ENCODE measurements at regions not wholly inside any gene's neighbourhood (a gene's known extent, or its start where the extent isn't known, plus 50 kb on each side); places are given as distances from the start of the nearest gene placed in this dataset.

DNA sequence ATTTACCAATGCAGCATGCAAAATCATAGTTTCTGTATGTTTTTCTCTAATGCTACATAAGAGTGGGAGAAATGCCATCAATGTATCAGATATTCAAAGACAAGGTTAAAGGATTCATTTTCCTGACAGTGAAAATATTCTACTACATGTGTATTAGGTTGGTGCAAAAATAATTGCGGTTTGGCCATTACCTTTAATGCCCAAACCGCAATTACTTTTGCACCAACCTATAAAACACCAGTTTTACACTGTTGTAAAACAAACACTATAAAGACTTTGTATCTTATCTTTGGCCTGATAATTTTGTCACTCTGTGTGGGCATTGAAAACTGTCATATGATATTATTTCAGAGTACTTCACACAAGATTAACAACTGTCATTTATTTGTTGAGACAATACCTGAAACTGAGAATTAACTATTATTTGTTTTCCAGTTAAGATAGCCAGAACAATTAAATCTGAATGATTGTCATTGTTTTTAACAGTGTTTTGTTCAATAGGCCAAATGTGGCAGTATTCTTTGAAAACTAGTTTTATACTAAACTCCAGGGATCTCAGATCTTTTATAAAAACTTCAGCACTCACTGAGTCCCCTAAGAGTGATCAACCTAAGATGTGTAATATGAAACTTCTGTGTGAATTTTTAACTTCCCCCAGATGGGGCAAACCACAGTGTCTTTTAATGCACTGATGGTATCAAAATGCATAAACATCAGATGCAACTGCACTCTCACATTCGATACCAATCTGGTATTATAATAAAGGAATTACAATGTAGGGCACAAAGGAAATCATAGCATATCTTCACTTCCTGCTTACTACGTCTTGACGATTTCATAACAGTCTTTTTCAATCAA is 53.8 kb upstream of the FBN2 start:
- no peak for DNase-seq

DNA sequence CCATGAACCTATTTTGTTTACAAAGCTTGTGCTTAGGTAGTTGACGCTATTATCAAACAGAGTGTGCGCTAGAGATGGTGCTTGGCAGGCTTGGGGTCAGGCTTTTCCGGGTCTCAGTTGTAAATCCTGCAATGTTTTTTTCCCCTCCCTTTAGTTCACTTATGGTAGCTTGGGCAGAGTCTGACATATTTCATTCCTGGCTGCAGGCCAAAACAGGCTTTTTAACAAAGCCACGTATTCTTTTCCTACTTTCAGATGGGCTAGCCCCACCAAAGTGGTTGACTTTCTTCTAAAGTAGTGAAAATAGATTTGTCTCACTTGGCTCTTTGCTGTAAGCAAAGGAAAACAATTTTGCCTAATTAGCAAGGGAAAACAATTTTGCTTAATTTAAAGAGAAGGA is 58.0 kb upstream of the FBN2 start:
- DNase-seq: no peak

DNA sequence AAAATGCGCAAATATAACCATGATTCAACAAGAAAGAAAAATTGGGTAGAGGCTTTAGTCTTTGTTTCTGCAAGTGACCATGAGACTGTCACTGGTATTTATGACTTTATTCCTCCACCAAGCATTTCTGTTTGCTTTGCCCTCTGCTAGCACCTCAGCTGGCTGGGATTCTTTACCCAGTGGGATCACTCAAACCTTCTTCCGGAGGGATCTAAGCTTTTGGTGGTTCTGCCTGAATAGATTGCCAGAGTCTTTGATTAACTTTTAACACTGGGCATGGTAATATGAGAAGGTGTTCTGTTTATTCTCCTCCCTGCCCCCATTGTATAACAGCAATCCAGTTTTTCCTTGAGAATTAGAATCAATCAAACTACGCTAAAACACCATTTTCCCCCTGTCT is 59.1 kb upstream of the FBN2 start:
- no peak for DNase-seq

DNA sequence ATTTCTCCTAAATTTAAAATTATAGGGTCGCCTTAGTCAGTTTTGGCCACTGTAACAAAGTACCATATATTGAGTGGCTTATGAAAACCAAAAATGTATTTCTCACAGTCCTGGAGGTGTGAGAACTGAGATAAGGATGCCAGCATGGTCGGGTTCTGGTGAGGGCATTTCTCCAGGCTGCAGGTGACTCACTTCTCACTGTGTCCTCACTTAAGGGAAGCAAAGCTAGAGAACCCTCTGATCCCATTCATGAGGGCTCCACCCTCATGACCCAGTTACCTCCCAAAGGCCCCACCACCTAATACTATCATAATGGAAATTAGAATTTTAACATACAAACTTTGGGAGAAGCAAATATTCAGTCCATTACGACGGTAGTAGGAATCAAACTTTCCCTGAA is 75.1 kb upstream of the FBN2 start:
- DNase-seq: no peak

DNA sequence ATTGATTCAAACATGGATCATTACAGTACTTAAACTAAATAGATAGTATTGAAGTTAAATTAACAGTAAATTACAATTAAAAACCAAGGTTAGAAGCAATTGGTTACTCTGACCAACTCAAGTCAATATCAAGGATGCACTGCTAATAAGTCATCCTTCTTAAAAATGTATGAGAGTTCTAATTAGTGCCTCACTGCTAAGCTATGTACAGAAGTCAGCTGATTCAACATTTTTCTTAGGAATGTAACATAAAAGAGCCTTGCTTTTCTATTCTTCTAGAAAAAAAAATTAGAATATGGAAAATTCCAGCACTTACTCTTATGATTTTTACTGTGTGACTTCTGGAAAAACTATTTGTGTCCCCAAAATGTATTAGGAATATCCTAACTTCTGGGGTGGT is 75.7 kb upstream of the FBN2 start:
- no peak for DNase-seq

DNA sequence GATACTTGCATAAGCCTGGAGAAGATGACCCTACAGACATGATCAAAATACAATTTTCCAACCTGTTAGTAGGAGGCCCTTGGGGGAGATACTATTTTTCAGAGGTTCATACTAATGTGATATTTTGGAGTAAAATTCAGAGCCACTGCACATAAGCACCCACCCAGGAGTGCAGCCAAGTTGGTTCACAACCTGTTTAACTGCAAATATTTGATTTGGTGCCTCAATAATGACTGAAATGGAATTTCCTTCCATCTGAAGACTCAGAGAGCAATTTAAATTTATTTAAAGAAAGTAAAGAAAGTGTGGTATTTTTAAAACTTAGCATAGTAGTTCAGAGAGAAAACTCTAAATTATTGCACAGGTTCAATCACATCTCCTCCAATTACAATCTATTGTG is 77.5 kb upstream of the FBN2 start:
- DNase-seq: no peak

DNA sequence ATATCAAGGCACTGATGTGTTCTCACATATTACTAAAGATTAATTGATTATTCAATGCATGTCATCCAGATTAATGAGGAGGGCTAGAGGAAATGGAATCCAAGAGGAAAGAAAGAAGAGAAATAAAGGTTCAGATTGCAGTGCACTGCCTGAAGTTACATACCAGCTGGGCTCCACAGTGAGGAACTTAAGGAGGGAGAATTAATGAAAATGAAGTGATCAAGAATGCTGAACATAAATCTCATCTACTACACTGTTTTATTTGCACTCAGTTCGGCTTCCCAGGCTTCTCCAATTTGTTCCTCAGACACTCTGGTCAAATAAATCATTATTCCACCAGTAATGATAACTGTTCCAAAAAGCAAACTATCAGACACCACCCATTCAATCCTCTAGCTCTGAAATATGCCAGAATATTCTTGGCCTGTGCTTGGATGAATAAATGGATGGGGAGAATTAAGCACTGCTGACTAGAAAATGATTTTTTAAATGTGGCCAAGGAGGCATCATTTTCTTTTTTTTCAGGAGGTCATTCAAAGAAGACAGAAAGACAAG is 88.6 kb upstream of the FBN2 start:
- no peak for DNase-seq

DNA sequence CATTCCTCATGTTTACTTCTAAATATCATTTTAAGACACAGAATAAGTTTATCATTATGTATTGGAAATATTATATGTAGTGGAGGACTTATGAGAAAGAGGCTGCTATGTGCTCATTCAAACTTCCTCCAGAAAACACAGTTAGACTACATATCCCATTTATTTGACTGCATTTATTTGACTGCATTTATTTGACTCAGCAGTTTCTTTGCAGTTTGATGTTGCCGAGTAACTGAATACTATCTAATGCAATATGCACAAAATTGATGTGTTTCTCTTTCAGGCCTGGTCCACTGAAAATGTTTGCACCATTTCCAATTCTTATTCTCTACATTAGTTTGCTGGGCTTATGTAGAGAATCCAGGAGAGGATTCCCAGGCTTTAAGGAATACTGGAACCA is 89.9 kb upstream of the FBN2 start:
- no peak for DNase-seq

DNA sequence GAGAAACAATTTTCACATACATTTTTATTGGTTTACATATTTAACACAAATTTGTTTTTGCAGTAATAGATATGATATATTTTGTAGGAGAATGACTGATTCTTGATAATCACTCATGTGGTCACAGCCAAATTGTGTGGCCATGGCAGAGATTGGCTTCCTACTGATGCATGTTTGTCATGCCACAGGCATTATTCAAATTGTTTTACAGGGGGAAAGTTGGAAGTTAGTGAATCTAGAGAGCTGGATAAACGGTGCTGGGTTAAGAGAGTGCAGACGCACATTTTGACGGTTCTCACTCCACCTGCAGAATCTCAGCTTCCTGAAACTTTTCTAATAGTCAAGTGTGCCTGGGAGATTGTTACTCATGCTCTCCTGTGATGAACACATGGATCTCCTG is 91.1 kb upstream of the FBN2 start:
- DNase-seq: no peak

DNA sequence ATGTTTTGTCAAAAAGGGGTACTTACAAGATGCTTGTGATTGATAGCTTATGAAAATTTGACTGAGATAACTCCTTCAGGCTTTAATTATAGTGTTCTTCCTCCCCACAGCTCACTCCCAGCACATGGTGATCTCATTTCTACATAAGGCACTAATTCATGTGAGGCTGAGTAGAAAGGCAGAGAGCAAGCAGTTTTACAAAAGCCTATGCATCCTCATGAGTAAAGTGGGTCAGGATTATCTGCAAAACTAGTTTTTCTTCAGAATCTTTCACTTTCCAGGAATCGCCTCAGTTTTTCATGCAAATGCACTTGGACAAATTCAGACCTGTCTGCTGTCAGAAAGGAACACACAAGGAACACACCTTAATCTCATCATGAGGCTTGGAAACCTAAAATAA is 92.1 kb upstream of the FBN2 start:
- no peak for DNase-seq

DNA sequence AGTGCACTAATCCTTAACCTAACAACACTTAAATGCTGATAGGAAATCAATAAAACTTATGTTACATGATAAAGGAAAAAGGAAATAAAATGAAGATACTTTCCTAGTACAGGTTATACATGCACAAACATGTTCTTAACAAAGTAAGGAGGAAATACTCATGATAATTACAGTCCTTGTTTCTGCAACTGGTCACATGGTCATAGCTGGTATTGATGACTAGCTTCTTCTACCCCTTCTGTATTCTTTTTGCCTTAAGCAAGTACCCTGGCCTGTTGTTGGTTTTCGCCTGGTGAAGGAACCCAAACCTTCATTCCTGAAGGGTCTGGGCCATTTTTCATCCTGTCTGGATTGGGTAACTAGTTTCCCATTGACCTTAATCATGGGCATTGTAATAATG is 93.7 kb upstream of the FBN2 start:
- no peak for DNase-seq

DNA sequence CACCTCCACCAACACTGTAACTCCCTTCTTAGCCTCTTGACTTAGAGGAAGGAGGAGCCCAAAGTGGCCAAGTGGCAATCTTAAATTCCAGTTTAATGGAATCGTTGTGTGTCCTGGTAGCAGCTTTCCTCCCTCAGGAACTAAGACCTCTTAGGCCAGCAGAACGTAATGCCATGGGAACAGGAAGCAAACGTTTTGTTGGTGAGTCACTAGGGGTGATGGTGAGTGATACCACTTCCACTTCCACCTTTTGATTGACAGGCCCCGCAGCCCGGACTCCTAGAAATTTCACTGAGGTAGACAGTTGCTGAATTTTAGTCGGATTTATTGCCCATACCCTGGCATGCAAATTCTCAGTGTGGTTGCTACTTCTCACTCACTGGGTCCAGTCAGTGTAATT is 94.2 kb upstream of the FBN2 start:
- no peak for DNase-seq

DNA sequence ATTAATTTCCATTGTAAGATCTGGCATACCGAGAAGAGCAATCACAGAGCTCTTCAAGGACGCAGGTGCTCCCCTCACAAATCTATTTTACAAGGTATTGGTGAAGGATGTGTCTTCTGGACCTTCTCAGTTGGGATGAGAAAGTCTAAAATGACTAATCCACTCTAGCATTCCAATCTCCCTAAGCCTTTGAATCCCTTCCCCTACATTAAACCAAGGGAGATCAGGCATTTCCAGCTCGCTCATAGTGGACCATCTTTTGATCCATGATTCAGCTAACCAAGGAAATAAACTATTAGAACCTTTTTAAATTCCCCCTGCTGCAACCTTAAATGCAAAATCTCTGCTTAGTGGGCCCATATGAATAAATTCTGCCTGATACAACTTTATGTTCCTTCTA is 95.9 kb upstream of the FBN2 start:
- no peak for DNase-seq

DNA sequence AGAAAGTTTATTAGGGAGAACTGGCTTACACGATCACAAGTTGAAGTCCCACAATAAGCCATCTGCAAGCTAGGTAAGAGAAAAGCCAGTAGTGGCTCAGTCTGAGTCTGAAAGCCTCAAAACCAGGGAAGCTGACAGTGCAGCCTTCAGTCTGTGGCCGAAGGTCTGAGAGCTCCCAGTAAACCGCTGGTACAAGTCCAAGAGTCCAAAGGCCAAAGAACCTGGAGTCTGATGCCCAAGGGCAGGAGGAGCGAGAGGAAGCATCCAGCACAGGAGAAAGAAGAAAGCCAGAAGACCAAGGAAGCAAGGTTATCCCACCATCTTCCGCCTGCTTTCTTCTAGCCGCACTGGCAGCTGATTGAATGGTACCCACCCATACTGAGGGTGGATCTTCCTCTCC is 97.3 kb upstream of the FBN2 start:
- DNase-seq: no peak

DNA sequence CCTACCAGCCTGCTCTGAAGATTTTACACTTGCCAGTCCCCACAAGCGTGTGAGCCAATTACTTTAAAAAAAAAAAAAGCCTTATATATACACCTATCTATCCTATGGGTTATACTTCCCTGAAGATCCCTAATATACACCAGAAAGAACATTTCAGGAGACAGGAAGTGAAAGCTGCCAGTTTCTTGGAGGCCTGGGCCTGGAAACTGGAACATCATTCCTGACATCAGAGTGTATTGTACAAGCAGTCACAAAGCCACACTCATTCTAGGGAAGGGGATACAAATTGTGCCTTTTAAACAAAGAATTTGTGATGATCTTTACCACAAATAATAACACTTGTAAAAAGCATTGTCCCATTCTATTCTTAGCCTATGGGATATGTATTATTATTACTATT is 98.3 kb upstream of the FBN2 start:
- DNase-seq: no peak

DNA sequence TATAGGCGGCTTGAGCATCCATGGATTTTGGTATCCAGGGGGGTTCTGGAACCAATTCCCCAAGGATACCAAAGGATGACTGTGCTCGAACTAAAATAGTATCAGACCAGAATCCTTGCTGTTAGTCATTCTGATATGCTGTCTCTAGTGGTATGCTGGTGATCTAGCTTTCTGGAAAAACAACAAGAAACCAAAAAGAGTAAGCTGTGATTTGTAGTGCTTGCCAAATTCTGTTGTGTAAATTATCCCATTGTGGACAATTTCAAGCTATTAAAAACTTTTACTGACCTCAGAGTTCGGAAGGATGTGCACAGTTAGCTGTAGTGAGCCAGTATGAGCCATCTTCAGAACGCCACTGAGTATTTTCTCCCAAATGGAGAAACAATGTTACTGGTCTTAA is 99.0 kb upstream of the FBN2 start:
- no peak for DNase-seq

DNA sequence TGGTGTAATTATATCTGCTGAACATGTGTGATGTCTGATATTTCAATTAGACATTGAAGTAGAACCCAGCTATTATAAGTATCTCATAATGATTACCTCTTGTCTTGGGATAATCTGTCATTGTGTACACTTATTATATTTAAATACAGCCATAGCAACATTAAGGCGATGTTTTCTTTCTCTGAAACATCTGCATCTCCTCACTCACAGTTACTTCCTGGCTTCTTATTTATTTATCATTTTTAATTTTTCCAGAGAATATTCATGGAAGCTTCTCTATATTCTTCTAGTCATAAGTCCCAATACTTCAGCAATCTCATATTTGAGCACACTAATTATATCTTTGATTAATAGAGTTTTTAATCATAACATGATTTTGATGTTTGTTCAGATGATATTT is 103.8 kb upstream of the FBN2 start:
- DNase-seq: no peak

DNA sequence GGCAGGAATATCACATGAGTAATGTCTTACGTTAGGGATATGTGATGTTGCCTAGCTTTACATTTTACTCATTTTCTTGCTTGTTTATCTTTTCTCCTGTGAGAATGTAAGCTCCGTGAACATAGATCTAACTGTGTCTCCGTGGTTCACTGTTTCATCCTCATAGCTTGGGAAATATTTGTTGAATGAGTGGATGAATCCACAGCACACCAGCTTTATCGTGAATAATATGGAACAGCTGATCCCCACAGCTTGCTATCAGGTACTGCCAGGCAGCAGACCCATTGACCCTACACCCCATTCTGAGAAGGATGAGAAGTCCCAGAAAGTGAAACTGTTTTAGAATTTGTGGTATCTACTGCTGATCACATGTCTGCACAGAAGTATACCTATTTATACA is 106.8 kb upstream of the FBN2 start:
- DNase-seq: no peak

DNA sequence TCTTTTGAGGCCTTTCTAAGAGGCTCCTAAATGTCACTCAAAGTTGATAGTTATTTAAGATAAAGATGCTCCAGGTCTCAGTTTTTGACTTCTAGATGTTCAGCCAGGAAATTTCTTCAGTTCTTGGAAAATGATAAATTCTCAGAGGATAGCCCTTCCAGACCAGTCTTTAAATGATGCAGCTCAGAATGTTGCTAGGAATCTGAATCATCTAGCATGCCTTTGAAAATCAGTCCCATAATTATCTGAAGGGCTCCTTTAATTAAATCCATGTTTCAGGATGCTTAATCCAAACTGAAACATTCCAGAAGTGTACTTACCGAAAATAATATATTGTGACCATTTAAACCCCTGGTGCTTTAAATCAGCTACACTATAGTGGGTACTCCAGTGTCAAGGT is 107.5 kb upstream of the FBN2 start:
- DNase-seq: no peak

DNA sequence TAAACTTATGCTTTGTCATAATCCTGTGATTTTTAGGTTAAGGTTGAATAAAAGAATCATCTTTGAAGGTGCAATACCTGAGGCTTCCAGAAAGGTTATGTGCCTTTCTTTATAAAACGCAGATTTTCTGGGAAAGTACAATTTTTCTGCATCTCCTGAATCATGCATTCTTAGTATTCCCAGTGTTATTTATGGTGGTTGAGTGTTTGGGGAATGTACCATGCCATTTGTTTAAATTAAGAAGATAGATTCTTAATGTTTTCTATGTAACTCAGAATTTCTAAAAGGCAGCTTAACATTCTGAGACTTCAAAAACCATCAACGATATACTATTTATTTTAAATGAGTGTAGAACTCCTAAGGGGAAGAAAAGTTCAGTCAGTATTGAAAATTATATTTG is 108.1 kb upstream of the FBN2 start:
- no peak for DNase-seq

DNA sequence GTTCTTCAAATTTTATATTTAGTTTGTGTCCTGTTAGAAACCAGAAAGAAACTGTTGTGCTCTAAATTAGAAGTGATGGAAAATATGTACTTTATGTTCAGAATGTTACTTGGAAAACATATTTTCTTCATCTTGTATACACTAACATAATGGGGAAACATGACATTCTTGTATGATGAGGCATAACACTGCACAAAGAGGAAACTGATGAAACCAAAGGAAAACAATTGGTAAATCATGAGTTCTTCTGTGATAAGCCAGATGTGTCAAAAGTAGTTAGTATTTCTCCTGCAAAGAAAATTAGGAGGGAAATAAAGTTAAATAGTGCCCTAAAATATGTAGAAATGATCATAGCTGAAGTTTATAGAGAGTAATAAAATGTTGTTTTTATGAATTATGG is 111.1 kb upstream of the FBN2 start:
- no peak for DNase-seq

DNA sequence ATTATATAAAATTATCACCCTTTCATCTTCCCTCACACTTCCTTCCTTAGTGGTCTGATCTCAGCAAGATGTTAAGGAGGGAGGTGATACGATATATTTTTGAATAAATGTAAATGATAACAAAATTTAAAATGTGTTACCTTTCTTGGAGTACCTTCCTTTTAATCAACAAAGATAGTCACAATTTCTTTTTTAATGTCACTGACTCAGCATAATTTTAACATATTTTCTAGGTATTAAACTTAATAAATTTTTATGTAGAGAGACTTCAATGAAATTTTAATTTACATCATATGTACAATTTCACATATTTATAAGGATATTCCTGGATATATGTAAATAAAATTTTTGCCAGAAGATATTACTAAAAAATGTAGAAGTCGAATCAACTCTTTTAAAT is 125.0 kb upstream of the FBN2 start:
- DNase-seq: no peak

DNA sequence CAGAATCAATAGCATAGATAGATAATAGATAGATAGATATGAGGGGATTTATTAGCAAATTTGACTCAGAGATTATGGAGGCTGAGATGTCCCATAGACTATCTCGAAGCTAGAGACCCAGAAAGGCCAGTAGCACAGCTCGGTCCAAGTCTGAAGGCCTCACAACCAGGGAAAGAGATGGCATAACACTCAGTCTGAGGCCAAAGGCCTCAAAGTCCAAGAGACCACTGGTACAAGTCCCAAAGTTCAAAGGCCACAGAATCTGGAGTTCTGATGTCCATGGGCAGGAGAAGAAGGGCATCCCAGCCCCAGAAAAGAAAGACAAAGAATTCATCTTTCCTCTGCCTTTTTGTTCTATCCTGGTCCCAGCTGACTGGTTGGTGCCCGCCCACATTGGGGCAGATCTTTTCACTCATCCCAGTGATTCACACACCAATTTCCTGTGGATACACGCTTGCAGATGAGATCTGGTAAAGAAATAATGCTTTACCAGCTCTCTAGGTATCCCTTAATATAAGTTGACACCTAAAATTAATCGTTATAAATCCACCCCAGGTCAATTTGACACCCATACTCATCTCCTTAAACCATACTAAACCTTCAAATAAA is 127.8 kb upstream of the FBN2 start:
- DNase-seq: no peak

DNA sequence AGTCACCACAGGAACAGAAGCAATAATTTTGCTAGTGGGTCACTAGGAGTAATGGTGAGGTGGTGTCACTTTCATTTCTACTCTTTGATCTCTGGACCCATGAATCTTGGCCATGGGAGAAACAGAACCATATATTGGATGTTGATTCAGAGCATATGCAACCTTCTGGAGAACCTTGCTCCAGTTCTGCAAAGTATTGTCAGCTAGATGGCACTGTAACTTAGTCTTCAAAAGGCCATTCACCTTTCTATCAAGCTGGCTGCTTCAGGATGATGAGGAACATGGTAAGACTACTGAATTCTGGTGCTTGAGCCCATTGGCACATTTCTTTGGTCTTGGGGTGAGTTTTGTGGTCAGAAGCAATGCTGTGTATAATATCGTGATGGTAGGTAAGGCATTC is 129.1 kb upstream of the FBN2 start:
- no peak for DNase-seq

DNA sequence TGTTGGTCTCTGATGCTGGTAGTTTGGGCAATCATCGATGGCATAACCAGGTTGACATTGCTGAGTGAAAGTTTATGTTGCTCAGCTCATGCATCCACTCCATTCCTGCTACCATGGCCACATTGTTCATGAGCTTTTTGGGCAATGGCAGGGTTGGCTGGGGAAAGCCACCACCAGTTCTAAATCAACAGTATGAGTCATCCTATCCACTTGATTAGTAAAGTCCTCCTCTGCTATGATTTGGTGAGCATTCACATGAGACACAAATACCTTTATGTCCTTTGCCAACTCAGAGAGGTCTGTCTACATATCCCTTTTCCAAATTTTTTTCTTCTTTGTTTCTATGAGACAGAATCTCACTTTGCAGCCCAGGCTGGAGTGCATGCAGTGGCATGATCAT is 129.7 kb upstream of the FBN2 start:
- DNase-seq: no peak
